Brain microvascular endothelial cell (primary cell): ENCODE measurements at regions not wholly inside any gene's neighbourhood (a gene's known extent, or its start where the extent isn't known, plus 50 kb on each side); places are given as distances from the start of the nearest gene placed in this dataset.

ENCODE experiments used
- DNase-seq: peaks from one replicate; pipeline ENCODE4 v3.0.0-alpha.2; 2020
- H3K27ac ChIP-seq: fragments of 250-450 bp; sonication (Bioruptor Pico); 2 replicates; pipeline ENCODE4 v1.5.1; 2020; ENCODE audit warnings: mild to moderate bottlenecking, moderate library complexity
- H3K27me3 ChIP-seq: fragments of 250-450 bp; sonication (Bioruptor Pico); replicated peaks from 2 replicates; pipeline ENCODE4 v1.5.1; 2020; ENCODE audit warnings: mild to moderate bottlenecking
- H3K36me3 ChIP-seq: fragments of 250-450 bp; sonication (Bioruptor Pico); replicated peaks from 2 replicates; pipeline ENCODE4 v1.5.1; 2020; ENCODE audit warnings: mild to moderate bottlenecking
- H3K4me3 ChIP-seq: 2 replicates; pipeline ENCODE4 v1.5.1; 2011; ENCODE audit warnings: low read depth, mild to moderate bottlenecking, control low read depth, low read length, moderate library complexity
- in situ Hi-C: cut with HindIII; loops from 2 replicates; pipeline ENCODE4 v1.10.0; 2017; ENCODE audit warnings: low sequenced_read_pairs, low pct_ligation_motif_present
- TF ChIP-seq, protein P1 (sequence below): IDR thresholded peaks from 2 replicates; pipeline ENCODE4 v1.5.1; 2011; ENCODE audit warnings: low read depth, mild to moderate bottlenecking, moderate library complexity, low read length, control low read depth, inconsistent platforms; ENCODE audit errors: missing control alignments

DNA sequence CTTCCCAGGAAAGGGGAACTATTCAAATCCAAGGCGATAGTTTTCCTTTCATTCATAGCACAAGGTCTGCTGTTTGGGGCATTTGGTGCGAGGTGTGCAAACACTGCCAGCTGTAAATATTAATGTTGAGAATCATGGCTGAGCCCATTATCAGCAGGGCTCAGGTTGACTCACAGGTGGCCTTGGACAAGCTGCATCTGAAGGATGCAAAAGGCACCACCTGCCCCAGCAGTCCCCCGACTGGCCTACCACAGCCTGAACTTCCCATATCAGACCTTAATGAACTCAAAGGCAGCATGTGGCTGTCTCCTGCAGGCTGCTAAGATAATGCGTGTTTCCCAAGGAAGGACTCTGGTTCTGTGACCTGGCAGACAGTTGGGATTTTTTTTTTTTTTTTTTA lies 93.3 kb upstream of the MAP1LC3B2 start:
- Histone ChIP-seq H3K36me3 (no peaks in the 10 kb centered on the region), H3K4me3 (no peak overlapping the region), H3K27me3 (no peaks in the 10 kb centered on the region), H3K27ac (no peak overlapping the region)
- DNase-seq: no peak
- in situ Hi-C loops: no loop called here
- TF ChIP-seq, protein P1, sequence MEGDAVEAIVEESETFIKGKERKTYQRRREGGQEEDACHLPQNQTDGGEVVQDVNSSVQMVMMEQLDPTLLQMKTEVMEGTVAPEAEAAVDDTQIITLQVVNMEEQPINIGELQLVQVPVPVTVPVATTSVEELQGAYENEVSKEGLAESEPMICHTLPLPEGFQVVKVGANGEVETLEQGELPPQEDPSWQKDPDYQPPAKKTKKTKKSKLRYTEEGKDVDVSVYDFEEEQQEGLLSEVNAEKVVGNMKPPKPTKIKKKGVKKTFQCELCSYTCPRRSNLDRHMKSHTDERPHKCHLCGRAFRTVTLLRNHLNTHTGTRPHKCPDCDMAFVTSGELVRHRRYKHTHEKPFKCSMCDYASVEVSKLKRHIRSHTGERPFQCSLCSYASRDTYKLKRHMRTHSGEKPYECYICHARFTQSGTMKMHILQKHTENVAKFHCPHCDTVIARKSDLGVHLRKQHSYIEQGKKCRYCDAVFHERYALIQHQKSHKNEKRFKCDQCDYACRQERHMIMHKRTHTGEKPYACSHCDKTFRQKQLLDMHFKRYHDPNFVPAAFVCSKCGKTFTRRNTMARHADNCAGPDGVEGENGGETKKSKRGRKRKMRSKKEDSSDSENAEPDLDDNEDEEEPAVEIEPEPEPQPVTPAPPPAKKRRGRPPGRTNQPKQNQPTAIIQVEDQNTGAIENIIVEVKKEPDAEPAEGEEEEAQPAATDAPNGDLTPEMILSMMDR: no peak

DNA sequence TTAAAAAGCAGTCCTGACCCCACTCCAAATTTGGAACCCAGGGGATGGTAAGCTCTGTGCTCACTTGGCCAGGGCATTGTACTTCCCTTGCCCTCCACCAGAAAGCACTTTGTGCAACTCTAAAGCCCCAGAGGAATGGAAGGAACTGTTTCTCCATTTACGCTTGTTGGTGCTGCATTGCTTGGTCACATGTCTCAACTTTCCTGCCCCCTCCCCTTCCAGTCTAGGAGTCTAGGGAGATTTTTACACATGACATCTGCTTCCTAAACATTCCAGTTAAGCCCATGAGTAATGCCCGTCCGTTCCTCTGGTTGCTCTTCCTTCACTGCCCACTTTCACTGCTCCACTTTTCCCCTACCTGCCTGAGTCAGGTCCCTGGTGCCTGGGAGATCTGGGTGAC lies 92.6 kb upstream of the MAP1LC3B2 start:
- no peak overlapping the region for H3K4me3 ChIP-seq
- no peaks in the 10 kb centered on the region for H3K27me3 ChIP-seq
- no peaks in the 10 kb centered on the region for H3K36me3 ChIP-seq
- peak; percentile 14 for DNase-seq
- no peak overlapping the region for H3K27ac ChIP-seq
- TF ChIP-seq, protein P1: peak; percentile 22
- in situ Hi-C loops: no loop called here

DNA sequence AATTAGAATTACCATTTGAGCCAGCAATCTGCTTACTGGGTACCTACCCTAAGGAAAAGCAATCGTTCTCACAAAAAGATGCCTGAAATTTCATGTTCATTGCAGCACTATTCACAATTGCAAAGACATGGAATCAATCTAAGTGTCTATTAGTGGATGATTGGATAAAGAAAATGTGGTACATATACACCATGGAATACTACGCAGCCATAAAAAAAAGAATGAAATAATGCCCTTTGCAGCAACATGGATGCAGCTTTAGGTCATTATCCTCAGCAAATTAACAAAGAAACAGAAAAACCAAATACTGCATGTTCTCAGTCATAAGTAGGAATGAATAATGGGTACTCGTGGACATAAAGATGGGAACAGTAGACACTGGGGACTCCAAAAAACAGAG lies 89.8 kb upstream of the MAP1LC3B2 start:
- no peak overlapping the region for H3K27ac ChIP-seq
- no peak overlapping the region for H3K4me3 ChIP-seq
- in situ Hi-C loops: no loop called here
- no peaks in the 10 kb centered on the region for H3K27me3 ChIP-seq
- no peaks in the 10 kb centered on the region for H3K36me3 ChIP-seq
- TF ChIP-seq, protein P1: no peak
- DNase-seq: no peak

DNA sequence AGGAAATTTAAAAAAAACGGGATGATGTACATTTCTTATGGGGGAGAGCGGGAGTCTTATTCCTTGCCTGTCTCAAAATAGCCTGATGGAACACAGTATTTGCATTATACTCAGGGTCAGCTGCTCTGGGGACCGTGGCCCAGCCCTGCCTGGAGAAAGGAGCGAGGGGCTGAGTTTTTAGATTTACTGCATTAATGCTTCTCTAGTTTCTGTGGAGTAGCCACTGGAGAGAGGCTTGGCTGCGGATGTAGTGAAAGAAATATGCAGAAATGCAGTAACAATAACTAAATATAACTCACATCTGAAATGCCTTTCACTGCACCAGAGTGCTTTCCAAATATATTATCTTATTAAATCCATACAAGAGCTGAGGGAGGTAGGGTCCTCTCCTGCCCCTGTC lies 87.6 kb upstream of the MAP1LC3B2 start:
- TF ChIP-seq, protein P1: no peak
- H3K27me3 ChIP-seq: no peaks in the 10 kb centered on the region

DNA sequence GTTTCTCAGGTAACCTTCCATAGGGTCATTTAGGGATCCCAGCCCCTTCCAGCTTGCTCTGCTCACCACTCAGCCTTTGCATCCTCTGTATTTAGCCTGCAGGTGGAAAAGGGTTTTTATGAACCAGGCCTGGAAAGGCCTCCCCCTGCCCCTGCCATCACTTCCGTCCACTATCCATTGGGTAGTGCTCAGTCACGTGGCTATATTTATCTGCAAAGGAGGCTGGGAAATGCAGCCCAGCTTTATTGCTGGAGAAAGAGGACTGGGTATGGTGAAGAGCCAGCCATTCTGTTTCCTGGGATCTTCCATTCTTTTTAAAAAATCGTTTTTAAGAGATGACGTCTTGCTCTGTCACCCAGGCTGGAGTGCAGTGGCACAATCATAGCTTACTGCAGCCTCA lies 87.0 kb upstream of the MAP1LC3B2 start:
- H3K36me3 ChIP-seq: no peaks in the 10 kb centered on the region
- in situ Hi-C loops: no loop called here
- TF ChIP-seq, protein P1: no peak
- no peak overlapping the region for H3K27ac ChIP-seq
- DNase-seq: no peak
- H3K4me3 ChIP-seq: no peak overlapping the region
- no peaks in the 10 kb centered on the region for H3K27me3 ChIP-seq

More for the DNA sequence above, 87.6 kb upstream of the MAP1LC3B2 start:
- in situ Hi-C loops: no loop called here
- H3K27ac ChIP-seq: no peak overlapping the region
- no peak for DNase-seq
- no peak overlapping the region for H3K4me3 ChIP-seq
- H3K36me3 ChIP-seq: no peaks in the 10 kb centered on the region

DNA sequence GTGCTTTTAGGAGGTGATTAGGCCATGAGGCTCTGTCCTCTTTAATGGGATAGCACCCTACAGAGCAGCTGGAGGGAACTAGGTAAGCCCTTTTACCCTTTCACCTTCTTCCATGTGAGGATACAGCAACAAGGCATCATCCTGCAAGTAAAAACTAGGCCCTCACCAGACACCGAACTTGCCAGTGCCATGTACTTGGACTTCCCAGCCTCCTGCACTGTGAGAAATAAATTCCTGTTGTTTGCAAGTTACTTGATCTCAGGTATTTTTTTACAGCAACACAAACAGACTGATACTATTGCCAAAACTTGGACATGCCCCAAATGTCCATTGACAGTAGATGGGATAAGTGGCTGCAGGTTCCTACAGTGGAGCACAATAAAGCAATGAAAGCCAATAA lies 85.8 kb upstream of the MAP1LC3B2 start:
- Histone ChIP-seq H3K36me3 (no peaks in the 10 kb centered on the region), H3K27ac (no peak overlapping the region), H3K4me3 (no peak overlapping the region), H3K27me3 (no peaks in the 10 kb centered on the region)
- TF ChIP-seq, protein P1: no peak
- no peak for DNase-seq
- in situ Hi-C loops: no loop called here
